NCI-H460 (cell line): ENCODE measurements at regions not wholly inside any gene's neighbourhood (a gene's known extent, or its start where the extent isn't known, plus 50 kb on each side); places are given as distances from the start of the nearest gene placed in this dataset.

Experiments
- DNase-seq: peaks from one replicate; pipeline ENCODE4 v3.0.0-alpha.2; 2016; ENCODE audit warnings: low read depth; ENCODE audit errors: extremely low read depth

DNA sequence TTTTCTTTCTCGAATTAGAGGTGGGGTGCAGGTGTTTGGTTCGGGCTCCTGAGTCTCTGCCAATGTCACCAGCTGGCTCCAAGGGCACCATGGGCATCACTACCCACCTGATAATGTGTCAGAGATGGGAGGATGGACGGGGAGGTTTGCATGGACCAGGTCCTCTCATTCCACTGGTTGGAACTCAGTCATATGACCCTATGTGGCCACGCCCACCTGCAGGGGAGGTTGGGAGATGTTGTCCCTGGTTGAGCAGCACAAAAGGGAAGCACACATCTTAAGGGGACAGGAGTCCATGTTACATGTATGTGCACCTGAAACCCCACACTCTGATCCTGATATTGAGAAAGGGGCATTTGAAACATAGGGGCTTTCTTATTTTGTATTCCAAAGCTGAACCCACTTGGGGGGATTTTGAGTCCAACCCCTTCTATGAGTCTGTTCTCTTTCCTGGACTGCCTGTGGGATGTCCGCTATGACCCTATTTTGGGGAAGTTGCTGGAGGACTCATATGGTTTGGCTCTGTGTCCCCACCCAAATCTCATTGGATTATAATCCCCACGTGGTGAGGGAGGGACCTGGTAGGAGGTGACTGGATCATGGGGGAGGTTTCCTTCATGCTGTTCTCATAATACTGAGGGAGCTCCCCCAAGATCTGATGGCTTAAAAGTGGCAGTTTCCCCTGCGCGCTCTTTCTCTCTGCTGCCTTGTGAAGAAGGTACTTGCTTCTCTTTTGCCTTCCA, 66.9 kb upstream of the BAIAP2L1 start:
- no peak for DNase-seq

DNA sequence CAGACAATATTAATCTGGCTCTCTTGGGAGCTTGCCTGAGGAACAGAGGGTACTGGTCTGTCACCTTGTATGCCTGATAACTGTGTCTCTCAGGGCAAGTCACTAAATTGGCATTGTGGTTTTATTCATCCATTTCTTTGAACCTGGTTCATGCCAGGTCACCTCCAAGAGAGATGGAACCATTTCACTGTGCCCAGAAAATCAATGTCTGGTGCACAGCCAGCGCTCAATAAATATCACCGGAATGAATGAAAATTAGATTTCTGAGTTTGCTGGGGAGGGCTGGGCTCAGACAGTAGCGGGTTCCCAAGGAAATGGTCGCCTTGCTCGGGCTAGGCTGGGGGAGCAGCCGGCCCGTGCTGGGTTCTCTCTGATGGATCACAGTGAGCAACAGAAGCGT, 64.1 kb upstream of the BAIAP2L1 start:
- DNase-seq = no peak

DNA sequence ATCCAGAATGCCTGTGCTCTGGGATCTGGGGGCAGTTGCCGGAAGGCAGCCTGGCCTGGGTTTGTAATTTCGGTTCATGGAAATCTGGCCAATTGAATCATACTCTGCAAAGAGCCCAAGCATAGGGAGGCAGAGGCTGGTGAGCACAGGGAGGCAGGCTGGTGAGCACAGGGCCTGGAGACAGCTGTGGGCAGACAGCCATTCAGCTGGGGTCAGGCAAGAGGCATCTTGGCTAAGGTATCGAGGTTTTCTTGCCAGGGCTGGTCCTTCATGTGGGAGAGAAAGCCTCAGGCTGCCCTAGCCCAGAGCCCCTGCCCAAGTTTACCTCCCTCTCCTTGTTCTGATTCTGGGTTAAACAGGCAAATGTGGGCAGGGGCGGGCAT, 63.7 kb upstream of the BAIAP2L1 start:
- DNase-seq = no peak

DNA sequence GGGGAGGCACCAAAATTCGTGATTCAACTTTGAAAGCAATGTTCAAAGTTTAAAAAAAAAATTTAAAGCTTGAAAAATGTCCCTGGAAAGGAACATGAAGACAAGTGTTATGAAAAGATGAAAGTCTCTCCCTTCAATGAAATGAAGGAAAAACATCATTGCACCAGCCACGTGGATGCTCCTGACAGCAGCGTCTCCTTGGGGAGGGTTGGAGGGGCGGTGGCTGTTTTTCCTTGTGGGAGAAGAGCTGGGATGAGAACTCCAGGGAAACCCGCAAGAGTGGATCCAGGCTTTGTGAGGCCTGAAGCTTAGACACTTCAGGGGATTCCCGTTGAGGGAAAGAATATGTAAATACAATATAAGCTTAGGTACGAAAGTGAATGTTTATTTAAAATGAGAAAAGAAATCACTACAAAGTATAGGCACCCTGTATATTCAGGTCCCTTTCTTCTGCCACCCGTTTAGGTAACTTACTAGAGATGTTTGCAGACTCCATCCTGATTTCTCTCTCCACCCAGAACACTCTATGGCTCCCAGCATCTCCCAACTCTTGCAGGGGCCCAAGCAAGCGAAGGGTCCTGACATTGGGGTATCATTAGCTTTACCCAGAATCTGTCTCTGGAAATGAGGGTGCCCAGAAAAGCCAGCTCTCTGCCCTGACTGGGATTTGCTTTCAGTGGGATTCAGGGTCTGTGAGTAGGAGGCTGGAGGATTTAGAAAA, 63.1 kb upstream of the BAIAP2L1 start:
- no peak for DNase-seq

DNA sequence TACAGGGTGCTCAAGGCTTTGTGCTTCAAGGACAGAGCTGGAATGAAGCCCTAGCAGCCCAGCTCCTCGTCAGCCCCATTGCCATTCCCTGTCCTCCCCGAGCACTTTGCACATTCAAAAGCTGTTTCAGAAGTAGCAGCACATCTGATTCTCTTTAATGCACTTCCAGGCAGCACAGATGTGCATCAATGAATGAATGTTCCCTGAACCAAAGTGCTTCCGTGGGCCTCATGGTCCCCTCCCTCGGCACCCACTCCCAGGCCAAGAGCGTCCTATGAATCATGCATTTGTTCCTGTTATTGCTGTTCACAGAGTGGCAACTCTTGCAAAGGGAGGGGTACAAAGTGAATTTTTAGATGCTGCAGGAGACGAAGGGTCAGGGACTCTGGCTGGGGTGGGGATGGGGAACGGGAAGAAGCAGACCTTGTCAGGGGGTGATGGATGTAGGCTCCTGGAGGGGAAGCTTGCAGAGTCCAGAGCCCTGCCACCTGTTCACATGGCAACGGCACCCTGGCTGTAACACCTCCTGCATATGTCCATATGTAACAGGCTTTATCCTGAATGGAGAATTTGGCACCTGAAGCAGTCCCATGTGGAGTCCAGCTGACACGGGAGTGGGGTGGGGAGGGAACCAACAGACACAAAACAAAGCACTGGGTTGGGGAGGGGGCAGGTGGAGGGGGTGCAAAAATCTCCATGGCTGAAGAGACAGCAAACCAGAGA, 62.2 kb upstream of the BAIAP2L1 start:
- DNase-seq = no peak

DNA sequence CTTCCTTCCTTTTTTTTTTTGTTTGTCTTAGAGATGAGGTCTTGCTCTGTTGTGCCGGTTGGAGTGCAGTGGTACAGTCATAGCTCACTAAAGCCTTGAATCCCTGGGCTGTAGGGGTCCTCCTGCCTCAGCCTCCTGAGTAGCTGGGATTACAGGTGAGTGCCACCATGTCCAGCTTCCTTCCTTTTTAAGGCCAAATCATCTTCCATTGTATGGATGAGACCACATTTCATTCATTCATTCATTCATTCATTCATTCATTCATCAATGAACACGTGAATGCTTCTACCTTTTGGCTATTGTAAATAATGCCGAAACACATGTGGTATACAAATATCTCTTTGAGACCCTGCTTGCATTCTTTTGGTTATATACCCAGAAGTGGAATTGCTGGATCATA, 60.0 kb upstream of the BAIAP2L1 start:
- no peak for DNase-seq

DNA sequence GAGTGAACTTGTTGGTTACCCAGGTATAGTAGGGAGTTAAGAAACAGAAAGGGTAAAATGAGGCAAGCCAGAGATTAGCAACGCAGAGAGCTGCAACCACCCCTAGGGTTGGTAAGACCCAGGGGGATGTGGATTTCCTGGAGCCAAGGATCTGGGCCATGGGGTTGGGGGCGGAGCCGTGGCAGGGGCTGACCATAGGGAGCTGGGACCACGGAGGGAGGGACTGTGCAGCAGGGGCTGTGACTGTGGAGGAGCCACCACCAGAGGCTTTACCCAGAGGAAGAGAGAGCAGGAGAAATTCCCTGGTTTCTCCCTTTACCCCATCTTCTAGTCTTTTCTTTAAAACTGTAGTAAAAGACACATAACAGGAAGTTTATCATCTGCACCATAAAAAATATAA, 58.6 kb upstream of the BAIAP2L1 start:
- no peak for DNase-seq

DNA sequence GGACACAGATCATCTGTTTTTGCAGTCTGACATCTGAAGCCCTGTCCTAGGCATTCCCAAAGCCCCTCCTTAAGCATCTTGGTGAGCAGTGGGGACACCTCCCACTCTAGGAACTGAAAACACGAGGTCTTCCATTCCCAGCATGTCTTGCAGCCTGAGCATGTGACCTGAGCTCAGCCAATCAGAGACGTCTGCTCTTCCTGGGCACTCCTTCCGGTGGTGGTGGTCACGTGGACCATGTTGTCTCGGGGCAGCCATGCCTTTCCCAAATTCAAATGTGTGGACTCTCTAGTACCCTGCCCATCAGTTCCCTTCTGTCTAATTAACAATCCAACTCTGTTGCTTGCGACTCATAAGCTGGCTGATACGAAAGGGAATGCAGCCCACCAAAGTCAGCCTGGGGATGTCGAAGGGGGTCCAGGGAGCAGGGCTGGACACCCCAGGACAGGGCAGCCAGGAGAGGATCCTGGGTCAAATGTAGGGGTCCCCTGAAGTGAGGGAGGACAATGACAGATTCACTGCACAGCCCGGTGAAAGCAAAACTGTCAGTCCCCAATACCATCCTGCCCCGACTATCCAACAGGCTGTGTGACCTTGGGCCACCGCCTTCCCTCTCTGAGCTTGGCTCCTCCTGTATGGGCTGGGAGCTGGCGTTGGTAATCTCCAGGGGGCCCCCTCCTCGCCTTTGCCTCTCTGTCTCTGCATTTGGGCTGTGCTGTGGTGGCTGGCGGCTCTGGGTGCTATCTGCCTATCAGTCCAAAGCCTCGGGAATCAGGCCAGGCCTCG, 57.4 kb upstream of the BAIAP2L1 start:
- no peak for DNase-seq

DNA sequence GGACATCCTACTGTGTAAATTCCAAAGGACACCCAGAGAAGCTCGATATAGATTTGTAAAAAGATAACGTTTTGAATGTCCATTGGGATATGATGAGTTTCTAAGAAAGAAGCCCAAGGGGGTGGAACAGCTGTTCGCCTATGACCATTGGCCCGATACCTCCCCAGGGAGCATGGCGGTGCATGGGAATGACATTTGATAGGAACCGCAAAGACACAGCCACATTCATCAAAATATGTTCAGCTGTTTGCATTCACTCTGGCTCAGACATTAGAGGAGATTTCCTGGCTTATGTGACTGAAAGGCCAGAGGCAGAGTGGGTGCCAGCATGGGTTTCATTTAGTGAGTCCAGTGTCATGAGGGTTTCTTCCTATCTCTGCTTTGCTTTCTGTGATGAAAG, 56.0 kb upstream of the BAIAP2L1 start:
- DNase-seq = no peak

DNA sequence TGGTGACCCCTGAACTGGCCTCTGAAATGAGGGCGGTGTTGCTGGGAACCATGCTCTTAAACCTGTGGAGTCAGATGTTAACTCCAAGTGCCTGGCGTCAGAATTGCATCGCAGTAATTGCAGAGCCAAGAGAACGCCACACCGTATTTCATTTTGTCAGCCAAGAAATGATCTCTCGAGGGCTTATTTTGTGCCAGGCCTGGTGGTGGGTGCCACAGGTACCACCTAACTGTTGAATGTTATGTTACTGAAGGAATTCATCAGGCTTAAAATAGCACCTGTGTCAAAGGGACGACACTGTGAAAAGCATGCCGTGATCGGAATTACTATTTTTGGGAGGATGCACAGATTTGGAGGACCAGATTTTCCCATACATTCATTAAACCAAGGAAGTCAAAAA, 51.9 kb upstream of the BAIAP2L1 start:
- DNase-seq = no peak
